ENCODE measurements at regions not wholly inside any gene's neighbourhood (a gene's known extent, or its start where the extent isn't known, plus 50 kb on each side); places are given as distances from the start of the nearest gene placed in this dataset.

DNA sequence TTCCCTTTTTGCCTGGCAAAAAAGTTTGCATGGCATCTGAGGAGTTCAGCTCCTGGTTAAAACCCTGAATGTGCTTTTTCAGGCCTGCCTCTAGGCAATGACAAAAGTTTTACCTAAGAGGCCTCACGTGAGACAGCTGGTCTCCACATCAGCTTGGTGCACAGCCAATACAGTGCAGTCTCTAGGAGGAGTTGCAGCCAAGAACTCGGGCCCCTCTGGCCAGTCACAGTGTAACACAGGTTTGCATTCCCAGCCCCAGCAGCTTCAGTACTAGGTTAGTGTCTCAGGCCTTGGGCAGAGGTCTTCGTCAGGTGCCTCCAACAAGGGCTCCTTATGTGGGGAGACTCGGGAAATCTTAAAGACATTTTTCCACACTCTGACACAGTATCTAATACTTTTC lies 771.7 kb downstream of the SORCS1 start:
- no peak overlapping the region for H3K27ac ChIP-seq
- ATAC-seq: peak; percentile 35
- H3K4me1 ChIP-seq: no peaks in the 10 kb centered on the region
- H3K36me3 ChIP-seq: no peaks in the 10 kb centered on the region
- no peaks in the 10 kb centered on the region for H3K27me3 ChIP-seq
- no peaks in the 10 kb centered on the region for H3K9me3 ChIP-seq
- intact Hi-C loops (cut with DNase I): no loop called here
- no peak overlapping the region for H3K4me3 ChIP-seq
- no peak for DNase-seq
- TF ChIP-seq, protein P1, sequence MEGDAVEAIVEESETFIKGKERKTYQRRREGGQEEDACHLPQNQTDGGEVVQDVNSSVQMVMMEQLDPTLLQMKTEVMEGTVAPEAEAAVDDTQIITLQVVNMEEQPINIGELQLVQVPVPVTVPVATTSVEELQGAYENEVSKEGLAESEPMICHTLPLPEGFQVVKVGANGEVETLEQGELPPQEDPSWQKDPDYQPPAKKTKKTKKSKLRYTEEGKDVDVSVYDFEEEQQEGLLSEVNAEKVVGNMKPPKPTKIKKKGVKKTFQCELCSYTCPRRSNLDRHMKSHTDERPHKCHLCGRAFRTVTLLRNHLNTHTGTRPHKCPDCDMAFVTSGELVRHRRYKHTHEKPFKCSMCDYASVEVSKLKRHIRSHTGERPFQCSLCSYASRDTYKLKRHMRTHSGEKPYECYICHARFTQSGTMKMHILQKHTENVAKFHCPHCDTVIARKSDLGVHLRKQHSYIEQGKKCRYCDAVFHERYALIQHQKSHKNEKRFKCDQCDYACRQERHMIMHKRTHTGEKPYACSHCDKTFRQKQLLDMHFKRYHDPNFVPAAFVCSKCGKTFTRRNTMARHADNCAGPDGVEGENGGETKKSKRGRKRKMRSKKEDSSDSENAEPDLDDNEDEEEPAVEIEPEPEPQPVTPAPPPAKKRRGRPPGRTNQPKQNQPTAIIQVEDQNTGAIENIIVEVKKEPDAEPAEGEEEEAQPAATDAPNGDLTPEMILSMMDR (IDR thresholded peaks at IDR 0.05): no peak

DNA sequence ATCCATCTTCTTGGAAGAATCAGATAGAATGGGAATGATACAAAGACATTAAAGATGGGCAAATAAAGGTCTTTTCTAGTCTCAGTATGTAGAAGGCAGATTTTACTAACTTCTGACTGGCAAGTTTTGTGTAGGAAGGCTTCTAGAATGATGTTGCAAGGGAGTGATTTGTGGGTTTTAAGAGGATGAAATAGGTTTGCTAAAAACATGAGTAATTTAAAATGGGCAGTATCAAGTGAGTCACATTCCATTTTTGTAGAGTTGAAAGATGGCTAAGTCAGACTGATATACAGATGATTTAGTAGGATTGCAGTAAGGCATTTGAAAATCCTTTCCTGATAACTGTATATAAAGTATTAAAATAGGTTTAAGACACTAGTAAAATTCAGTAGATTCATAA lies 777.4 kb downstream of the SORCS1 start:
- H3K27ac ChIP-seq: no peak overlapping the region
- H3K4me3 ChIP-seq: no peak overlapping the region
- intact Hi-C loops (cut with DNase I): no loop called here
- no peaks in the 10 kb centered on the region for H3K27me3 ChIP-seq
- no peaks in the 10 kb centered on the region for H3K9me3 ChIP-seq
- DNase-seq (no peak), ATAC-seq (no peak)
- no peaks in the 10 kb centered on the region for H3K4me1 ChIP-seq
- TF ChIP-seq, protein P1 (IDR thresholded peaks at IDR 0.05): no peak
- H3K36me3 ChIP-seq: no peaks in the 10 kb centered on the region

DNA sequence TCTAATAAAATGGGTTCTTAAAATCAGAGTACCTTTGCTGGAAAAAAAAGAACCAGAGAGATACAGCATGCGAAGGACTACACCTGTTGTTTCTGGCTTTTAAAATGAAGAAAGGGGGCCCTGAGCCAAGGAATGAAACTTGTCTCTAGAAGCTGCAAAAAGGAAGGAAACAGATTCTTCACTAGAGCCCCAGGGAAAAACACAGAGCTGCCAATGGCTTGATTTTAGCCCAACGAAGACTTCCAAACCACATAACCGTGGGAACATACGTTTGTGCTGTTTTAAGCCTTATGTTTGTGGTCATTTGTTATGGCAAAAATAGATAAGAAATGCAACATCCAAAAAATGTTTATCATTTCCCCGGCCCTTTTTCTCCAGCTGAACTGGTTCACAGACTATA lies 780.0 kb downstream of the SORCS1 start:
- Histone ChIP-seq H3K36me3 (no peaks in the 10 kb centered on the region), H3K27me3 (no peaks in the 10 kb centered on the region), H3K4me1 (no peaks in the 10 kb centered on the region), H3K4me3 (no peak overlapping the region), H3K27ac (no peak overlapping the region), H3K9me3 (no peaks in the 10 kb centered on the region)
- TF ChIP-seq, protein P1 (IDR thresholded peaks at IDR 0.05): no peak
- ATAC-seq (no peak), DNase-seq (no peak)
- intact Hi-C loops (cut with DNase I): no loop called here

DNA sequence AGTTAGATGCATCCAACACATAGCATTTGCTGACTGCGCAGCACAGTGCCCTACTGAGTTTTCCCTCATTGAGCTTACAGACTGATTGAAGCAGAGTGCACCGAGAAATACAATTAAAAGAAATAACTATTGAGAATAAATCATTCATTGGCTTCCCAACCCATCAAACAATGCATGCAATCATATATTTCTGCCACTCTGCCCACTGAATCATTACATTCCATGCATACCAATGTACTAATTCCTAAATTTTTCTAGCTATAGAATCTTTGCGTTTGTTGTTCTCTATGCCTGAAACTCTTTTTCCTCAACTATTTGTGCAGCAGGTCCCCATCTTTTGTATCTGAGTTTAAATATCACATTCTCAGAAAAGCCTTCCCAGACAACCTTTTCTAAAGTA lies 783.8 kb downstream of the SORCS1 start:
- Histone ChIP-seq H3K4me1 (no peaks in the 10 kb centered on the region), H3K27ac (no peak overlapping the region), H3K27me3 (no peaks in the 10 kb centered on the region), H3K9me3 (no peaks in the 10 kb centered on the region), H3K4me3 (no peak overlapping the region), H3K36me3 (no peaks in the 10 kb centered on the region)
- DNase-seq: no peak
- TF ChIP-seq, protein P1 (IDR thresholded peaks at IDR 0.05): no peak
- intact Hi-C loops (cut with DNase I): no loop called here
- ATAC-seq: no peak

DNA sequence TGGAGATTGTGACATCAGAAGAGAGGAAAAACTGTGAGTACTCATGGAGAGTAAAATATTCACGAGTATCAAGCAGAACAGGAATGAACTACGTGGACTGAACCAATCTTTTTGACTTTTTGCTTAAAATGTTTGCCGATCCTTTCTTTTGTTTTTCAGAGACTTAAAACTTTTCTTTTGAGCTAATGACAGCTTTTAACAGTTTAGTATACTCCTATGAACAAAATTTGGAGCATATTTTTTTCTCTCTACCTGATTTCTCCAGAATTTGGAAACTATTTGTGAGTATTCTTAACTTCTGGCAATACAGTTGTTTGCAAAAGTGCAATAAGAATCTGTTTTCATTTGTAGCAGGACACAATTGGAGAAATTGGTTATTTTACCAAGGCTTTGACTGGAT lies 786.3 kb downstream of the SORCS1 start:
- H3K9me3 ChIP-seq: no peaks in the 10 kb centered on the region
- ATAC-seq (no peak), DNase-seq (no peak)
- TF ChIP-seq, protein P1 (IDR thresholded peaks at IDR 0.05): no peak
- H3K36me3 ChIP-seq: no peaks in the 10 kb centered on the region
- no peaks in the 10 kb centered on the region for H3K4me1 ChIP-seq
- H3K27ac ChIP-seq: no peak overlapping the region
- intact Hi-C loops (cut with DNase I): no loop called here
- no peaks in the 10 kb centered on the region for H3K27me3 ChIP-seq
- H3K4me3 ChIP-seq: no peak overlapping the region

DNA sequence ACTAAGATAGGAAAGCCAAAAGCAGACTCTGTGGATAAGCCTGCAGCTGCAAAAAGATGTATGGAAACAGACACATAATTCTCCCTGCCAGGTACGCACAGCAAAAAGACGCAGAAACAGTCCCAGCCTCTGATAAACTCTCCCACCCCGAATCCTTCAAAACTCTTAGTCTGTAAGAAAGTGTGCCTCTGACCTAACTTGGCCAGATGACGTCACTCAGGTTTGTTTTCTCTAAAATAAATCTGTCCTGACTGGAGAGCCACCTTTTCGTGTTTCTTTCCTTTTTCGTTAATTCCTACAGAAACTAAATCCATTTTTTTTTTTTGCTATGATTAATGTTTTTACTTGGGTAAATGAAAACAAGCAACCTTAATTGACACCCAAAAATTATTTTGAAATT lies 793.8 kb downstream of the SORCS1 start:
- Histone ChIP-seq H3K4me3 (no peak overlapping the region), H3K27ac (no peak overlapping the region), H3K9me3 (no peaks in the 10 kb centered on the region), H3K36me3 (no peaks in the 10 kb centered on the region), H3K27me3 (no peaks in the 10 kb centered on the region), H3K4me1 (no peaks in the 10 kb centered on the region)
- TF ChIP-seq, protein P1 (IDR thresholded peaks at IDR 0.05): no peak
- DNase-seq (no peak), ATAC-seq (no peak)
- intact Hi-C loops (cut with DNase I): no loop called here
